HepG2 (cell line): ENCODE measurements at regions not wholly inside any gene's neighbourhood (a gene's known extent, or its start where the extent isn't known, plus 50 kb on each side); places are given as distances from the start of the nearest gene placed in this dataset.

Experiments
- ATAC-seq: fragments of 200-7000 bp; cut with Tn5 transposase; 3 replicates; pipeline ENCODE4 v1.9.1; 2020; ENCODE audit warnings: mild to moderate bottlenecking, moderate library complexity
- BruUV-seq: library from RNA; stranded (reverse); fragments of 400-500 nt; replicated peaks from 2 replicates; lab custom pipeline; 2021; lab: Mats Ljungman, UMichigan
- CTCF ChIA-PET: fragments of 300-600 bp; formaldehyde crosslinking; extraction: SDS; loops from one replicate; lab custom pipeline; 2021; ENCODE audit warnings: low total read pairs, inconsistent platforms, low intra/inter-chr PET ratio; lab: Yijun Ruan, JAX
- POLR2A ChIA-PET: fragments of 350-600 bp; sonication (Branson Sonifier 250); formaldehyde crosslinking; loops from one replicate; lab custom pipeline; 2020; ENCODE audit warnings: antibody characterized with exemption, inconsistent platforms; lab: Yijun Ruan, JAX
- DNase-seq: peaks from one replicate; pipeline ENCODE4 v3.0.0-alpha.2; 2015; ENCODE audit warnings: low spot score
- FAIRE-seq: peaks from 3 replicates; lab custom pipeline; 2011; peaks lifted over from hg19 to GRCh38; lab: Jason Lieb, UNC
- H2AFZ ChIP-seq: one replicate; pipeline ENCODE4 v1.6.1; 2011; ENCODE audit warnings: low read length, inconsistent platforms
- H3K27ac ChIP-seq: fragments of 300-600 bp; 3 replicates; pipeline ENCODE4 v1.8.0; 2011; ENCODE audit warnings: mixed run types, mild to moderate bottlenecking, mixed read lengths, low read length, inconsistent platforms; ENCODE audit not compliant: insufficient read depth; ENCODE audit errors: extremely low read length
- H3K27me3 ChIP-seq, 2 experiments: fragments of 200-600 bp in 1 of 2; 2 replicates in 1 of 2; 3 replicates in 1 of 2; pipeline versions ENCODE4 v1.6.0 to v1.8.0; 2011; ENCODE audit warnings: low read length in 2 of 2, mild to moderate bottlenecking in 2 of 2, moderate library complexity in 2 of 2, inconsistent platforms in 1 of 2; ENCODE audit not compliant: insufficient read depth in 2 of 2, control insufficient read depth in 1 of 2
- H3K36me3 ChIP-seq, 2 experiments: fragments of 200-600 bp in 1 of 2; replicated peaks in 1 of 2; 2 replicates in 1 of 2; 3 replicates in 1 of 2; pipeline versions ENCODE4 v1.5.1 to v1.8.0; 2011; ENCODE audit warnings: low read length in 2 of 2, inconsistent platforms in 1 of 2; ENCODE audit not compliant: insufficient read depth in 2 of 2, control insufficient read depth in 1 of 2
- H3K4me1 ChIP-seq: 2 replicates; pipeline ENCODE4 v1.5.1; 2012; ENCODE audit warnings: low read length, inconsistent platforms; ENCODE audit not compliant: insufficient read depth
- H3K4me2 ChIP-seq: 2 replicates; pipeline ENCODE4 v1.6.0; 2011; ENCODE audit warnings: low read depth, low read length, inconsistent platforms
- H3K4me3 ChIP-seq, 3 experiments: fragments of 200-600 bp in 1 of 3; sonication (generic), shearing (Covaris generic) in 1 of 3; replicated peaks in 1 of 3; 2 replicates each; pipeline ENCODE4 v1.5.1; 2011 to 2016; ENCODE audit warnings: low read length in 3 of 3, inconsistent platforms in 2 of 3, low read depth in 2 of 3, mild to moderate bottlenecking in 2 of 3, control low read depth in 1 of 3, mixed read lengths in 1 of 3; ENCODE audit not compliant: insufficient read depth in 1 of 3
- H3K79me2 ChIP-seq: one replicate; pipeline ENCODE4 v1.6.1; 2011; ENCODE audit warnings: low read length, inconsistent platforms; ENCODE audit not compliant: insufficient read depth
- H3K9ac ChIP-seq: 2 replicates; pipeline ENCODE4 v1.6.0; 2011; ENCODE audit warnings: mild to moderate bottlenecking, low read depth, low read length, inconsistent platforms; ENCODE audit not compliant: insufficient read depth
- H3K9me3 ChIP-seq: 2 replicates; pipeline ENCODE4 v1.5.1; 2012; ENCODE audit warnings: mild to moderate bottlenecking, low read length
- H4K20me1 ChIP-seq: 2 replicates; pipeline ENCODE4 v1.6.0; 2011; ENCODE audit warnings: inconsistent platforms, mild to moderate bottlenecking, low read length, moderate library complexity; ENCODE audit not compliant: insufficient read depth
- ADNP ChIP-seq: sonication (generic); formaldehyde crosslinking; IDR thresholded peaks from 2 replicates; pipeline ENCODE4 v1.4.0; 2020; ENCODE audit warnings: missing genetic modification reagents
- CHD4 ChIP-seq: fragments of 200-600 bp; sonication (generic); IDR thresholded peaks from 2 replicates; pipeline ENCODE4 v1.7.0; 2017; ENCODE audit warnings: mild to moderate bottlenecking, low read length, borderline replicate concordance
- ESRRA ChIP-seq: sonication (generic); formaldehyde crosslinking; IDR thresholded peaks from 2 replicates; pipeline ENCODE4 v1.5.1; 2020; ENCODE audit warnings: mild to moderate bottlenecking, low read depth, missing genetic modification reagents
- HMGXB4 ChIP-seq, 2 experiments: sonication (generic) in 1 of 2; formaldehyde crosslinking in 1 of 2; IDR thresholded peaks; 2 replicates each; pipeline versions ENCODE4 v1.4.0 to v1.6.1; 2018 to 2020; ENCODE audit warnings: missing genetic modification reagents in 2 of 2, borderline replicate concordance in 1 of 2, low read depth in 1 of 2, mild to moderate bottlenecking in 1 of 2, missing biosample characterization in 1 of 2
- KDM3A ChIP-seq: IDR thresholded peaks from 2 replicates; pipeline ENCODE4 v1.6.1; 2018; ENCODE audit warnings: low read depth, missing compliant biosample characterization
- NFAT5 ChIP-seq: sonication (generic); formaldehyde crosslinking; IDR thresholded peaks from 2 replicates; pipeline ENCODE4 v1.4.0; 2020; ENCODE audit warnings: missing genetic modification reagents
- RXRB ChIP-seq: IDR thresholded peaks from 2 replicates; pipeline ENCODE4 v1.6.1; 2016; ENCODE audit warnings: borderline replicate concordance, missing genetic modification reagents, missing compliant biosample characterization
- SPEN ChIP-seq: sonication (generic); formaldehyde crosslinking; IDR thresholded peaks from 2 replicates; pipeline ENCODE4 v1.5.1; 2020; ENCODE audit warnings: low read depth, mild to moderate bottlenecking, missing genetic modification reagents
- ZEB1 ChIP-seq: IDR thresholded peaks from 2 replicates; pipeline ENCODE4 v1.6.1; 2012; ENCODE audit warnings: mild to moderate bottlenecking, low read depth, inconsistent platforms; ENCODE audit not compliant: insufficient replicate concordance
- ZFP36L2 ChIP-seq: sonication (generic); formaldehyde crosslinking; IDR thresholded peaks from 2 replicates; pipeline ENCODE4 v1.4.0; 2020; ENCODE audit warnings: missing genetic modification reagents
- ZFP82 ChIP-seq: sonication (generic); formaldehyde crosslinking; IDR thresholded peaks from 2 replicates; pipeline ENCODE4 v1.5.1; 2020; ENCODE audit warnings: mild to moderate bottlenecking, missing genetic modification reagents, borderline replicate concordance
- ZKSCAN1 ChIP-seq: fragments of 150-350 bp; IDR thresholded peaks from 2 replicates; pipeline ENCODE4 v1.6.1; 2014; ENCODE audit warnings: low read length
- ZNF326 ChIP-seq: sonication (generic); formaldehyde crosslinking; IDR thresholded peaks from 2 replicates; pipeline ENCODE4 v1.4.0; 2020; ENCODE audit warnings: missing genetic modification reagents, borderline replicate concordance
- ZNF362 ChIP-seq: sonication (generic); formaldehyde crosslinking; IDR thresholded peaks from 2 replicates; pipeline ENCODE4 v1.4.0; 2020; ENCODE audit warnings: missing genetic modification reagents, mild to moderate bottlenecking, borderline replicate concordance
- ZNF510 ChIP-seq: sonication (generic); formaldehyde crosslinking; IDR thresholded peaks from 2 replicates; pipeline ENCODE4 v1.4.0; 2020; ENCODE audit warnings: low read depth, mild to moderate bottlenecking, missing genetic modification reagents
- ZNF780A ChIP-seq: sonication (generic); formaldehyde crosslinking; IDR thresholded peaks from 2 replicates; pipeline ENCODE4 v1.8.0; 2022; ENCODE audit warnings: mild to moderate bottlenecking, missing genetic modification reagents, moderate library complexity
- ZNF790 ChIP-seq: sonication (generic); formaldehyde crosslinking; IDR thresholded peaks from 2 replicates; pipeline ENCODE4 v1.8.0; 2022; ENCODE audit warnings: missing genetic modification reagents, mild to moderate bottlenecking, borderline replicate concordance
- WGBS: methylation state at CpG from one replicate; pipeline ENCODE4 v1.1.6; 2017; ENCODE audit warnings: low lambda C conversion rate; 5-methylcytosine and 5-hydroxymethylcytosine counted together
- in situ Hi-C: cut with HindIII; loops from 2 replicates; pipeline ENCODE4 v1.10.0; 2017; ENCODE audit warnings: low pct_unique_long_range_greater_than_20kb; ENCODE audit not compliant: extremely low pct_ligation_motif_present
- intact Hi-C: fragments of 100-400 bp; cut with micrococcal nuclease; formaldehyde crosslinking; loops from one replicate; pipeline ENCODE4 v1.10.0; 2022; ENCODE audit not compliant: unreplicated experiment

- H3K27ac ChIP-seq, result no peak overlapping the region
- H4K20me1 ChIP-seq, result no peaks in the 10 kb centered on the region
- WGBS, result 0% methylated on average over 2 of the region's 5 CpGs
- H2AFZ ChIP-seq, result no peak overlapping the region
- no peak overlapping the region for H3K9ac ChIP-seq
- no peaks in the 10 kb centered on the region; a peak in 1 of 5 replicates for H3K27me3 ChIP-seq
- H3K36me3 ChIP-seq, result no peaks in the 10 kb centered on the region
- no peak overlapping the region for H3K4me2 ChIP-seq
- DNase-seq, result no peak
- no peaks in the 10 kb centered on the region for H3K9me3 ChIP-seq
- H3K79me2 ChIP-seq, result no peaks in the 10 kb centered on the region
- intact Hi-C loops (no loop called here), in situ Hi-C loops (no loop called here)
- ChIA-PET POLR2A (no interaction called here), CTCF (no interaction called here)
- no peak overlapping the region for H3K4me3 ChIP-seq
- ATAC-seq, result no peak
- no peak for FAIRE-seq
- BruUV-seq, result no TSS peak
- no peaks in the 10 kb centered on the region for H3K4me1 ChIP-seq
- no peak for TF ChIP-seq ESRRA (CRISPR knock-in tag)
- TF ChIP-seq HMGXB4 (CRISPR knock-in tag; IDR thresholded peaks at IDR 0.05; ENCODE audit: borderline replicate concordance in 1 of 2, low read depth in 1 of 2), result no peak
- TF ChIP-seq ADNP (CRISPR knock-in tag), result no peak
- no peak for TF ChIP-seq ZKSCAN1
- TF ChIP-seq SPEN (CRISPR knock-in tag), result no peak
- TF ChIP-seq ZNF362, result no peak
- TF ChIP-seq NFAT5 (CRISPR knock-in tag), result no peak
- TF ChIP-seq RXRB, result no peak
- no peak for TF ChIP-seq ZNF790 (CRISPR knock-in tag)
- TF ChIP-seq CHD4, result no peak
- TF ChIP-seq ZFP36L2 (CRISPR knock-in tag), result no peak
- no peak for TF ChIP-seq ZNF780A (CRISPR knock-in tag)
- TF ChIP-seq KDM3A, result no peak
- TF ChIP-seq ZNF326, result no peak
- TF ChIP-seq ZNF510, result no peak
- TF ChIP-seq ZEB1, result no peak
- no peak for TF ChIP-seq ZFP82
These were observed 214.2 kb upstream of the TMEM132C start for GRCh38 chr12:128052777-128053176.
